ENCODE measurements at regions not wholly inside any gene's neighbourhood (a gene's known extent, or its start where the extent isn't known, plus 50 kb on each side); places are given as distances from the start of the nearest gene placed in this dataset.
"Not testable (repeated sequence)": the region's sequence is repeated elsewhere in the genome, so short reads cannot be mapped to it uniquely, and the experiment has no call there.

- DNase-seq = no peak
Measured at GRCh38 chr9:106783121-106783520, 79.8 kb upstream of the ZNF462 start.

GRCh38 chr9:106784076-106784475, 78.9 kb upstream of the ZNF462 start:
- DNase-seq = no peak

- DNase-seq = no peak
Measured at GRCh38 chr9:106785200-106785599, 77.8 kb upstream of the ZNF462 start.

- not testable (repeated sequence) for DNase-seq
Measured at GRCh38 chr9:106788021-106788420, 74.9 kb upstream of the ZNF462 start.

GRCh38 chr9:106795031-106795430, 67.9 kb upstream of the ZNF462 start:
- DNase-seq = no peak

- DNase-seq = no peak
Measured at GRCh38 chr9:106796771-106797170, 66.2 kb upstream of the ZNF462 start.

GRCh38 chr9:106797299-106797698, 65.7 kb upstream of the ZNF462 start:
- no peak for DNase-seq

- no peak for DNase-seq
Measured at GRCh38 chr9:106798016-106798799, 64.8 kb upstream of the ZNF462 start.

GRCh38 chr9:106799152-106799551, 63.8 kb upstream of the ZNF462 start:
- no peak for DNase-seq

- DNase-seq = no peak
Measured at GRCh38 chr9:106800701-106801270, 62.2 kb upstream of the ZNF462 start.

- no peak for DNase-seq
Measured at GRCh38 chr9:106801816-106802215, 61.1 kb upstream of the ZNF462 start.
